NCI-H510A treated with DMSO at 0.1 percent for 48 hours (cell line): ENCODE measurements at regions not wholly inside any gene's neighbourhood (a gene's known extent, or its start where the extent isn't known, plus 50 kb on each side); places are given as distances from the start of the nearest gene placed in this dataset.

Experiments used
- DNase-seq: peaks from one replicate; lab custom pipeline; 2025; lab: John Stamatoyannopoulos, UW

GRCh38 chr2:64221935-64222334 is 77.7 kb upstream of the PELI1 start:
- DNase-seq = peak; percentile 51

- DNase-seq = no peak
These were observed 78.1 kb upstream of the PELI1 start for GRCh38 chr2:64222351-64222750.

GRCh38 chr2:64223055-64223454 is 78.8 kb upstream of the PELI1 start:
- no peak for DNase-seq

- no peak for DNase-seq
These were observed 81.3 kb upstream of the PELI1 start for GRCh38 chr2:64225491-64225890.

- no peak for DNase-seq
These were observed 82.4 kb upstream of the PELI1 start for GRCh38 chr2:64226611-64227010.

GRCh38 chr2:64227603-64228125 is 83.4 kb upstream of the PELI1 start:
- no peak for DNase-seq

GRCh38 chr2:64228126-64228678 is 84.0 kb upstream of the PELI1 start:
- DNase-seq = peak; percentile 40

- DNase-seq = no peak
These were observed 84.7 kb upstream of the PELI1 start for GRCh38 chr2:64228918-64229317.

GRCh38 chr2:64230540-64230939 is 86.3 kb upstream of the PELI1 start:
- no peak for DNase-seq

GRCh38 chr2:64232266-64232665 is 88.0 kb upstream of the PELI1 start:
- DNase-seq = no peak

- no peak for DNase-seq
These were observed 89.2 kb upstream of the PELI1 start for GRCh38 chr2:64233376-64233922.

- peak; percentile 69 for DNase-seq
These were observed 89.9 kb upstream of the PELI1 start for GRCh38 chr2:64234150-64234549.

GRCh38 chr2:64234785-64235184 is 90.6 kb upstream of the PELI1 start:
- no peak for DNase-seq

- no peak for DNase-seq
These were observed 93.0 kb upstream of the PELI1 start for GRCh38 chr2:64237266-64237665.

GRCh38 chr2:64238799-64239198 is 94.6 kb upstream of the PELI1 start:
- no peak for DNase-seq

GRCh38 chr2:64243081-64244036 is 99.1 kb upstream of the PELI1 start:
- DNase-seq = no peak

- no peak for DNase-seq
These were observed 99.8 kb upstream of the PELI1 start for GRCh38 chr2:64244037-64244416.

GRCh38 chr2:64245631-64246030 is 101.4 kb upstream of the PELI1 start:
- DNase-seq = no peak

GRCh38 chr2:64246962-64247361 is 102.7 kb upstream of the PELI1 start:
- DNase-seq = no peak

- DNase-seq = no peak
These were observed 105.2 kb upstream of the PELI1 start for GRCh38 chr2:64249426-64249825.

GRCh38 chr2:64250063-64250462 is 105.8 kb upstream of the PELI1 start:
- DNase-seq = no peak

- DNase-seq = no peak
These were observed 106.7 kb upstream of the PELI1 start for GRCh38 chr2:64250751-64251423.
